A673 (cell line): ENCODE measurements at regions not wholly inside any gene's neighbourhood (a gene's known extent, or its start where the extent isn't known, plus 50 kb on each side); places are given as distances from the start of the nearest gene placed in this dataset.

Source experiments
- BruUV-seq: library from RNA; stranded (reverse); fragments of 400-500 nt; replicated peaks from 2 replicates; lab custom pipeline; 2021; lab: Mats Ljungman, UMichigan
- CTCF ChIA-PET: fragments of 300-600 bp; sonication (Branson Sonifier 250); formaldehyde crosslinking; loops from one replicate; lab custom pipeline; 2022; ENCODE audit warnings: antibody characterized with exemption; lab: Charles Lee
- POLR2A ChIA-PET: fragments of 300-600 bp; sonication (Branson Sonifier 250); formaldehyde crosslinking; loops from one replicate; lab custom pipeline; 2022; ENCODE audit warnings: antibody characterized with exemption; ENCODE audit not compliant: low non-redundant PET; lab: Charles Lee
- DNase-seq: peaks from one replicate; pipeline ENCODE4 v3.0.0-alpha.2; 2015; ENCODE audit warnings: low spot score
- H3K27ac ChIP-seq: fragments of 200-600 bp; sonication (generic); 2 replicates; pipeline ENCODE4 v1.5.1; 2016; ENCODE audit warnings: mixed run types, low read depth, mild to moderate bottlenecking, mixed read lengths, antibody characterized with exemption, low read length; ENCODE audit not compliant: poor library complexity, severe bottlenecking
- H3K27me3 ChIP-seq: fragments of 200-600 bp; sonication (generic); replicated peaks from 2 replicates; pipeline ENCODE4 v1.6.1; 2017; ENCODE audit warnings: mixed run types, low read depth, mild to moderate bottlenecking, mixed read lengths, antibody characterized with exemption, low read length; ENCODE audit not compliant: insufficient read depth, poor library complexity
- H3K36me3 ChIP-seq: fragments of 200-600 bp; sonication (generic); 2 replicates; pipeline ENCODE4 v1.6.1; 2016; ENCODE audit warnings: mixed run types, mild to moderate bottlenecking, mixed read lengths, antibody characterized with exemption, low read length; ENCODE audit not compliant: insufficient read depth, poor library complexity, severe bottlenecking
- H3K4me1 ChIP-seq: fragments of 200-600 bp; sonication (generic); 2 replicates; pipeline ENCODE4 v1.6.1; 2017; ENCODE audit warnings: mixed run types, mild to moderate bottlenecking, mixed read lengths, antibody characterized with exemption, low read length; ENCODE audit not compliant: insufficient read depth, poor library complexity, severe bottlenecking
- H3K4me3 ChIP-seq: fragments of 200-600 bp; sonication (generic); 2 replicates; pipeline ENCODE4 v1.5.1; 2016; ENCODE audit warnings: low read depth, mixed run types, mild to moderate bottlenecking, mixed read lengths, low read length; ENCODE audit not compliant: poor library complexity, severe bottlenecking
- H3K9me3 ChIP-seq: fragments of 200-600 bp; sonication (generic); 2 replicates; pipeline ENCODE4 v1.6.1; 2016; ENCODE audit warnings: mixed run types, low read depth, mild to moderate bottlenecking, mixed read lengths, antibody characterized with exemption, low read length; ENCODE audit not compliant: poor library complexity, severe bottlenecking
- EZH2 ChIP-seq: fragments of 200-600 bp; sonication (generic); IDR thresholded peaks from 2 replicates; pipeline ENCODE4 v1.6.1; 2017; ENCODE audit warnings: borderline replicate concordance, low read depth, mild to moderate bottlenecking, mixed read lengths, antibody characterized with exemption, low read length; ENCODE audit not compliant: poor library complexity, severe bottlenecking
- intact Hi-C: fragments of 100-400 bp; cut with micrococcal nuclease; formaldehyde crosslinking; loops from one replicate; pipeline ENCODE4 v1.10.0; 2022; ENCODE audit not compliant: unreplicated experiment
- TF ChIP-seq, protein P1 (sequence below): fragments of 300-800, 200-600 bp; sonication (generic); conservative IDR thresholded peaks from 2 replicates; pipeline ENCODE4 v1.5.1; 2017; ENCODE audit warnings: low read depth, mild to moderate bottlenecking, antibody characterized with exemption, low read length, moderate library complexity, mixed read lengths

DNA sequence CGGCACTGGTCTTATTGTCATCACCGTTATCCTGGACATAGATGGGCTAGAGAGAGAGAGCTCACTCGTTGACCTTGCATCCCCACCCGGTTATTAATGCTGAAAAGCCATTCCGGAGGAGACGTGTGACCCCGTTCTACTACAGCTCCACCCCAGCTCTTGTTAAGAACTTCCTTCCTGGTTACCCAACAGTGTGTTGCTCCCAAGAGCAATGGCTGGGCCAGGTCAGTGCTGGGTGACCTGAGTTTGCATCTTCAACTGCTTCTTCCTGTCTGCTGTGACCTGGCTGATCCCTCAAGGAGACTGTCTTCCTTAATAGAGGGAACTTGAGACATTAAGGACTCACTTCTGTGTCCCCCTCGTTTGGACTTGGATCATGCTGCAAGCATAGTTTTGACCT is 96.1 kb upstream of the SDK2 start:
- ChIA-PET POLR2A (no interaction called here), CTCF (no interaction called here)
- BruUV-seq, result no TSS peak
- intact Hi-C loops, result no loop called here
- Histone ChIP-seq H3K9me3 (no peaks in the 10 kb centered on the region), H3K36me3 (no peaks in the 10 kb centered on the region), H3K27me3 (peaks cover 64% of the 10 kb centered on the region), H3K4me1 (no peaks in the 10 kb centered on the region), H3K4me3 (no peak overlapping the region), H3K27ac (no peak overlapping the region)
- TF ChIP-seq, protein P1, sequence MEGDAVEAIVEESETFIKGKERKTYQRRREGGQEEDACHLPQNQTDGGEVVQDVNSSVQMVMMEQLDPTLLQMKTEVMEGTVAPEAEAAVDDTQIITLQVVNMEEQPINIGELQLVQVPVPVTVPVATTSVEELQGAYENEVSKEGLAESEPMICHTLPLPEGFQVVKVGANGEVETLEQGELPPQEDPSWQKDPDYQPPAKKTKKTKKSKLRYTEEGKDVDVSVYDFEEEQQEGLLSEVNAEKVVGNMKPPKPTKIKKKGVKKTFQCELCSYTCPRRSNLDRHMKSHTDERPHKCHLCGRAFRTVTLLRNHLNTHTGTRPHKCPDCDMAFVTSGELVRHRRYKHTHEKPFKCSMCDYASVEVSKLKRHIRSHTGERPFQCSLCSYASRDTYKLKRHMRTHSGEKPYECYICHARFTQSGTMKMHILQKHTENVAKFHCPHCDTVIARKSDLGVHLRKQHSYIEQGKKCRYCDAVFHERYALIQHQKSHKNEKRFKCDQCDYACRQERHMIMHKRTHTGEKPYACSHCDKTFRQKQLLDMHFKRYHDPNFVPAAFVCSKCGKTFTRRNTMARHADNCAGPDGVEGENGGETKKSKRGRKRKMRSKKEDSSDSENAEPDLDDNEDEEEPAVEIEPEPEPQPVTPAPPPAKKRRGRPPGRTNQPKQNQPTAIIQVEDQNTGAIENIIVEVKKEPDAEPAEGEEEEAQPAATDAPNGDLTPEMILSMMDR, result no peak
- TF ChIP-seq EZH2, result no peak
- DNase-seq, result no peak

DNA sequence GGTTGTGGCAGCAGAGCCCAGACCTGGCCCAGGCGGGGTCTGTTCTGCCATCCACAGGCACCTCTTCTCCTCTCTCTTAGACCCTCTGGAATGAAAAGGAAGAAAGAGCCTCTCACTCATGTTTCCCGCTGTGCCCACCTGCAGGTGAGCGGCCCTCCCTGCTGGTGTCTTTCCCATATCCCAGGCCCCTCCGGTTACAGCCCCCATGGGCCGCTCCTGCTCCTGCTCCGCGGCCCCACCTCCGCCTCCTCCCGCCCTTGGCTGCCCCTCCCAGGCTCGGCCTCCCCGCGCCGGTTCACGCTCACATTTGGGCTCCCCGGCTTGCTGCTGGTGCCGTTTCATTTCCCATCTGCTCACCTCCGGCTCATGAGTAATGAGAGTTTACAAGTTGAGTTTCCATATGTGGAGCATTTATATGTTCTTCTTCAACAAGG is 98.7 kb upstream of the SDK2 start:
- POLR2A ChIA-PET, result no interaction called here
- BruUV-seq, result no TSS peak

DNA sequence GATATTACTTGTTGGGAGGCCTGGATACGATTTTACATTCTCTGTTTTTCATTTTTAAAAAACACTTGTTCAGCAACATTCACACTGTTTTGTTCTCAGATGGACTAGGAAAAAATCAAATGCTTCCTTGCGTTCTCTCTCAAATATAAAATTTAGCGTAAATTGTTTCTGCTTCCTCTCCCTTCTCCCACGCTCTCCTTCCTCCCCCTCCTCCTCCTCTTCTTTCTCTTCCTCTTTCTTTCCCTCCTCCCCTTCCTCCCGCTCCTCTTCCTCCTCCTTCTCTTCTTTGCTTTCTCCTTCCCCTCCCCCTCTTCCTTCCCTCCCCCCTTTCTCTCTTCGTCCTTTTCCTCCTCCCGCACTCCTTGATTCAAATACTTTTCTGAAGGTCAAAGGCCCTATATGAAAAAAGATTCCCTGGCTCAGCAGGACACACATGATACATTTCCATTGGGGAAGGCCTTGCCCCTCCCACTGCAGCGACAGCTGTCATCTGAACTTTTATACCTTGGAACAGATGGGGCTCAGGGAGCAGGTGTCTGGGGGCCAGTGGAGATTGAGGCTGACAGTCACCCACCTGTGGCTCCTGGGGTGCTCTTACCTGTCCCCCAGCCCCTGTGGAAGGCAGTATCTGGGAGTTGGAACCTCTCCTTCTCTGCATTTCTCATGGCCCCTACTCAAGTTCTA is 99.4 kb upstream of the SDK2 start:
- ChIA-PET CTCF (no interaction called here), POLR2A (no interaction called here)
- H3K9me3 ChIP-seq, result no peaks in the 10 kb centered on the region
- no peaks in the 10 kb centered on the region for H3K36me3 ChIP-seq
- no peak for DNase-seq
- no peak overlapping the region for H3K27ac ChIP-seq
- no peaks in the 10 kb centered on the region for H3K4me1 ChIP-seq
- H3K27me3 ChIP-seq, result peaks cover 59% of the 10 kb centered on the region
- no peak overlapping the region for H3K4me3 ChIP-seq
- no TSS peak for BruUV-seq
- intact Hi-C loops, result no loop called here
- no peak for TF ChIP-seq EZH2
- TF ChIP-seq, protein P1, result no peak

More for the DNA sequence above, 98.7 kb upstream of the SDK2 start:
- Histone ChIP-seq H3K4me3 (no peak overlapping the region), H3K36me3 (no peaks in the 10 kb centered on the region), H3K27ac (no peak overlapping the region), H3K4me1 (no peaks in the 10 kb centered on the region), H3K9me3 (no peaks in the 10 kb centered on the region), H3K27me3 (peaks cover 64% of the 10 kb centered on the region)
- DNase-seq, result no peak
- CTCF ChIA-PET, result no interaction called here
- TF ChIP-seq, protein P1, result no peak
- no peak for TF ChIP-seq EZH2
- intact Hi-C loops, result no loop called here
